Mesendoderm (in vitro differentiated cells): ENCODE measurements at regions not wholly inside any gene's neighbourhood (a gene's known extent, or its start where the extent isn't known, plus 50 kb on each side); places are given as distances from the start of the nearest gene placed in this dataset.
"Not testable (repeated sequence)": the region's sequence is repeated elsewhere in the genome, so short reads cannot be mapped to it uniquely, and the experiment has no call there.

Experiments
- DNase-seq: peaks from one replicate; pipeline ENCODE4 v3.0.0; 2013
- H2AK5ac ChIP-seq: 2 replicates; pipeline ENCODE4 v1.6.1; 2013; ENCODE audit warnings: low read length, inconsistent platforms
- H2BK120ac ChIP-seq: 2 replicates; pipeline ENCODE4 v1.6.1; 2013; ENCODE audit warnings: low read depth, mild to moderate bottlenecking, low read length, moderate library complexity, mixed read lengths
- H2BK15ac ChIP-seq: replicated peaks from 2 replicates; pipeline ENCODE4 v1.6.1; 2013; ENCODE audit warnings: low read depth, mild to moderate bottlenecking, moderate library complexity
- H2BK5ac ChIP-seq: 2 replicates; pipeline ENCODE4 v1.6.1; 2013; ENCODE audit warnings: low read length, inconsistent platforms
- H3K18ac ChIP-seq: 2 replicates; pipeline ENCODE4 v1.6.1; 2013; ENCODE audit warnings: mild to moderate bottlenecking, low read length, mixed read lengths
- H3K23ac ChIP-seq: one replicate; pipeline ENCODE4 v1.6.1; 2013; ENCODE audit warnings: low read length
- H3K27ac ChIP-seq: 2 replicates; pipeline ENCODE4 v1.5.1; 2013; ENCODE audit warnings: low read depth, mild to moderate bottlenecking, inconsistent platforms, low read length, moderate library complexity
- H3K27me3 ChIP-seq: 2 replicates; pipeline ENCODE4 v1.6.1; 2013; ENCODE audit warnings: low read length, control low read depth, mild to moderate bottlenecking, inconsistent platforms; ENCODE audit not compliant: insufficient read depth, poor library complexity
- H3K36me3 ChIP-seq: 2 replicates; pipeline ENCODE4 v1.6.1; 2013; ENCODE audit warnings: low read length, inconsistent platforms; ENCODE audit not compliant: control insufficient read depth, insufficient read depth
- H3K4ac ChIP-seq: one replicate; pipeline ENCODE4 v1.6.1; 2013; ENCODE audit warnings: low read depth, mild to moderate bottlenecking, low read length, moderate library complexity
- H3K4me1 ChIP-seq: 2 replicates; pipeline ENCODE4 v1.6.1; 2013; ENCODE audit warnings: low read depth, low read length, inconsistent platforms; ENCODE audit not compliant: control insufficient read depth
- H3K4me2 ChIP-seq: 2 replicates; pipeline ENCODE4 v1.6.1; 2013; ENCODE audit warnings: low read length
- H3K4me3 ChIP-seq: 2 replicates; pipeline ENCODE4 v1.5.1; 2013; ENCODE audit warnings: mild to moderate bottlenecking, low read length
- H3K56ac ChIP-seq: one replicate; pipeline ENCODE4 v1.6.1; 2013; ENCODE audit warnings: low read length
- H3K79me1 ChIP-seq: 2 replicates; pipeline ENCODE4 v1.6.1; 2013; ENCODE audit warnings: low read length, inconsistent platforms
- H3K79me2 ChIP-seq: 2 replicates; pipeline ENCODE4 v1.6.1; 2013; ENCODE audit warnings: mild to moderate bottlenecking, low read length; ENCODE audit not compliant: control insufficient read depth, insufficient read depth
- H3K9ac ChIP-seq: 2 replicates; pipeline ENCODE4 v1.6.1; 2013; ENCODE audit warnings: low read length, inconsistent platforms
- H4K5ac ChIP-seq: one replicate; pipeline ENCODE4 v1.6.1; 2013; ENCODE audit warnings: low read length
- H4K8ac ChIP-seq: one replicate; pipeline ENCODE4 v1.6.1; 2013; ENCODE audit warnings: low read depth, mild to moderate bottlenecking, control low read depth, low read length, moderate library complexity
- WGBS: extraction: QIAGEN DNeasy Blood & Tissue Kit; methylation state at CpG from one replicate; pipeline ENCODE4 v1.1.7; 2013; ENCODE audit warnings: low lambda C conversion rate, missing lambda C conversion rate; ENCODE audit not compliant: insufficient coverage; ENCODE audit errors: extremely low coverage; 5-methylcytosine and 5-hydroxymethylcytosine counted together

GRCh38 chr5:179405054-179405416 is 59.8 kb upstream of the ADAMTS2 start:
- Histone ChIP-seq H2BK5ac (no peak overlapping the region), H3K4ac (no peak overlapping the region), H3K4me2 (no peak overlapping the region), H3K56ac (no peak overlapping the region), H3K9ac (no peak overlapping the region), H3K23ac (no peak overlapping the region), H2AK5ac (no peak overlapping the region), H3K27me3 (no peaks in the 10 kb centered on the region), H3K36me3 (no peaks in the 10 kb centered on the region), H3K4me3 (no peak overlapping the region), H2BK15ac (no peak overlapping the region), H4K8ac (no peak overlapping the region), H2BK120ac (no peak overlapping the region), H3K4me1 (no peaks in the 10 kb centered on the region), H3K27ac (no peak overlapping the region), H3K79me1 (no peaks in the 10 kb centered on the region), H3K79me2 (no peaks in the 10 kb centered on the region), H4K5ac (no peak overlapping the region), H3K18ac (no peak overlapping the region)
- no peak for DNase-seq
- WGBS = no CpG with 5 or more reads among the region's 2 CpGs

- H4K5ac ChIP-seq = no peak overlapping the region
- H3K27me3 ChIP-seq = no peaks in the 10 kb centered on the region
- WGBS = no CpG with 5 or more reads among the region's 6 CpGs
Observed at GRCh38 chr5:179404321-179405053, 59.2 kb upstream of the ADAMTS2 start.

GRCh38 chr5:179403426-179404147 is 58.3 kb upstream of the ADAMTS2 start:
- Histone ChIP-seq H3K18ac (no peak overlapping the region), H3K4me1 (no peaks in the 10 kb centered on the region), H2AK5ac (no peak overlapping the region), H3K4me3 (no peak overlapping the region), H3K56ac (no peak overlapping the region), H2BK120ac (no peak overlapping the region), H2BK5ac (no peak overlapping the region), H3K4me2 (no peak overlapping the region), H3K9ac (no peak overlapping the region), H3K4ac (no peak overlapping the region), H2BK15ac (no peak overlapping the region), H3K23ac (no peak overlapping the region), H4K5ac (no peak overlapping the region), H3K79me2 (no peaks in the 10 kb centered on the region), H4K8ac (no peak overlapping the region), H3K27ac (no peak overlapping the region), H3K27me3 (no peaks in the 10 kb centered on the region), H3K36me3 (no peaks in the 10 kb centered on the region), H3K79me1 (no peaks in the 10 kb centered on the region)
- no peak for DNase-seq
- WGBS = no CpG with 5 or more reads among the region's 6 CpGs

More at GRCh38 chr5:179404321-179405053, 59.2 kb upstream of the ADAMTS2 start:
- Histone ChIP-seq H3K4me2 (no peak overlapping the region), H3K36me3 (no peaks in the 10 kb centered on the region), H3K4ac (no peak overlapping the region), H2BK5ac (no peak overlapping the region), H4K8ac (no peak overlapping the region), H3K23ac (no peak overlapping the region), H2AK5ac (no peak overlapping the region), H3K9ac (no peak overlapping the region), H3K79me1 (no peaks in the 10 kb centered on the region), H2BK15ac (no peak overlapping the region), H3K18ac (no peak overlapping the region), H3K4me3 (no peak overlapping the region), H3K4me1 (no peaks in the 10 kb centered on the region), H3K56ac (no peak overlapping the region), H3K27ac (no peak overlapping the region), H3K79me2 (no peaks in the 10 kb centered on the region), H2BK120ac (no peak overlapping the region)
- no peak for DNase-seq

GRCh38 chr5:179400435-179400834 is 55.2 kb upstream of the ADAMTS2 start:
- not testable (repeated sequence) for H4K8ac ChIP-seq, H3K56ac ChIP-seq, H3K4me2 ChIP-seq, H2BK5ac ChIP-seq, H3K4me1 ChIP-seq, H3K79me2 ChIP-seq, H3K27me3 ChIP-seq, H3K4me3 ChIP-seq, H2AK5ac ChIP-seq, H3K23ac ChIP-seq, H3K27ac ChIP-seq, H2BK120ac ChIP-seq, DNase-seq, H3K18ac ChIP-seq, H3K4ac ChIP-seq, H4K5ac ChIP-seq, H2BK15ac ChIP-seq, H3K9ac ChIP-seq, H3K79me1 ChIP-seq, H3K36me3 ChIP-seq
- WGBS = no CpG with 5 or more reads among the region's 2 CpGs

- Histone ChIP-seq H3K4me3 (no peak overlapping the region), H4K8ac (no peak overlapping the region), H3K4ac (no peak overlapping the region), H2BK5ac (no peak overlapping the region), H3K27me3 (no peaks in the 10 kb centered on the region), H2AK5ac (no peak overlapping the region), H3K79me2 (no peaks in the 10 kb centered on the region), H2BK120ac (no peak overlapping the region), H3K36me3 (no peaks in the 10 kb centered on the region), H3K4me1 (no peaks in the 10 kb centered on the region), H3K23ac (no peak overlapping the region), H2BK15ac (no peak overlapping the region), H3K9ac (no peak overlapping the region), H3K18ac (no peak overlapping the region), H3K56ac (no peak overlapping the region), H3K27ac (no peak overlapping the region), H3K4me2 (no peak overlapping the region), H4K5ac (no peak overlapping the region), H3K79me1 (no peaks in the 10 kb centered on the region)
- DNase-seq = no peak
- no CpG with 5 or more reads among the region's 3 CpGs for WGBS
Observed at GRCh38 chr5:179400020-179400419, 54.8 kb upstream of the ADAMTS2 start.
